Stomach (tissue), 8 donors: ENCODE measurements at regions not wholly inside any gene's neighbourhood (a gene's known extent, or its start where the extent isn't known, plus 50 kb on each side); places are given as distances from the start of the nearest gene placed in this dataset.

Source experiments
- DNase-seq, 2 donors: peaks; one replicate each; pipeline versions ENCODE4 v3.0.0 to v3.0.0-alpha.2; 2013 to 2019
- H3K27ac ChIP-seq, 5 donors: fragments of 200-600 bp in 4 of 5; sonication (generic) in 4 of 5; one replicate each; pipeline ENCODE4 v1.5.1; 2013 to 2019; ENCODE audit warnings: mild to moderate bottlenecking in 1 of 5, moderate library complexity in 1 of 5
- H3K27me3 ChIP-seq, 3 donors: fragments of 200-600 bp; sonication (generic); one replicate each; pipeline ENCODE4 v1.5.1; 2017 to 2019; ENCODE audit warnings: mixed run types in 1 of 3
- H3K36me3 ChIP-seq, 4 donors: fragments of 200-600 bp; sonication (generic); 1 replicate in 3 of 4; 2 replicates in 1 of 4; pipeline ENCODE4 v1.5.1; 2016 to 2019
- H3K4me1 ChIP-seq, 4 donors: fragments of 200-600 bp; sonication (generic); one replicate each; pipeline ENCODE4 v1.5.1; 2016 to 2019
- H3K4me3 ChIP-seq, 4 donors: fragments of 200-600 bp; sonication (generic) in 3 of 4; one replicate each; pipeline ENCODE4 v1.5.1; 2016 to 2019; ENCODE audit warnings: mild to moderate bottlenecking in 1 of 4
- H3K9me3 ChIP-seq, 4 donors: fragments of 200-600 bp; sonication (generic); one replicate each; pipeline ENCODE4 v1.5.1; 2016 to 2019
- CTCF ChIP-seq, 7 experiments: fragments of 450-650 bp in 4 of 7; fragments of 200-600 bp in 3 of 7; sonication (generic) in 3 of 7; IDR thresholded peaks; one replicate each; pipeline ENCODE4 v1.5.1; 2016 to 2019; ENCODE audit warnings: antibody characterized with exemption in 7 of 7, control low read depth in 2 of 7, mild to moderate bottlenecking in 1 of 7
- EP300 ChIP-seq: sonication (generic); formaldehyde crosslinking; IDR thresholded peaks from one replicate; pipeline ENCODE4 v1.6.1; 2017; ENCODE audit warnings: antibody characterized with exemption
- POLR2A ChIP-seq, 4 donors: fragments of 450-650 bp; IDR thresholded peaks; one replicate each; pipeline ENCODE4 v1.6.1; 2016; ENCODE audit warnings: antibody characterized with exemption in 4 of 4, control low read depth in 2 of 4, mild to moderate bottlenecking in 1 of 4, moderate library complexity in 1 of 4
- POLR2AphosphoS5 ChIP-seq, 3 donors: sonication (generic); formaldehyde crosslinking; IDR thresholded peaks; one replicate each; pipeline ENCODE4 v1.6.1; 2016; ENCODE audit warnings: antibody characterized with exemption in 3 of 3
- WGBS, 5 donors: extraction: QIAGEN DNeasy Blood & Tissue Kit in 3 of 5; methylation state at CpG; one replicate each; pipeline versions ENCODE4 v1.1.5 to v1.1.7; 2013 to 2018; 5-methylcytosine and 5-hydroxymethylcytosine counted together
- intact Hi-C: fragments of 100-400 bp; cut with DNase I; formaldehyde crosslinking; loops from one replicate; pipeline ENCODE4 v1.15.1; 2023; ENCODE audit warnings: low total_unique reads
- donor health status: healthy with polysubstance abuse.
- donor health status: Bipolar disorder and iron deficiency.
- donor health status: healthy.

- DNase-seq = no peak
- Histone ChIP-seq H3K27ac (no peak overlapping the region), H3K9me3 (no peaks in the 10 kb centered on the region), H3K4me1 (no peaks in the 10 kb centered on the region), H3K36me3 (no peaks in the 10 kb centered on the region), H3K27me3 (no peaks in the 10 kb centered on the region), H3K4me3 (no peak overlapping the region)
- intact Hi-C loops = no loop called here
- 93 to 99% (median 97%) methylated on average over 3 of the region's 3 CpGs for WGBS, 5 donors
- TF ChIP-seq POLR2AphosphoS5 (IDR thresholded peaks at IDR 0.05) = no peak
- TF ChIP-seq CTCF (IDR thresholded peaks at IDR 0.05) = no peak
- no peak for TF ChIP-seq EP300
- TF ChIP-seq POLR2A (IDR thresholded peaks at IDR 0.05) = no peak
Measured at GRCh38 chr5:65084795-65085515, 316.2 kb downstream of the CWC27 start.

GRCh38 chr5:65085516-65085850 is 316.8 kb downstream of the CWC27 start:
- no peak for TF ChIP-seq POLR2A (IDR thresholded peaks at IDR 0.05)
- TF ChIP-seq CTCF (IDR thresholded peaks at IDR 0.05) = no peak
- no peaks in the 10 kb centered on the region for H3K36me3 ChIP-seq
- WGBS, 5 donors = 84 to 100% (median 100%) methylated on average over 1 of the region's 1 CpG

GRCh38 chr5:65086234-65086890 is 317.6 kb downstream of the CWC27 start:
- 71 to 88% (median 72%) methylated on average over 3 of the region's 3 CpGs for WGBS, 5 donors
- Histone ChIP-seq H3K4me3 (no peak overlapping the region), H3K36me3 (no peaks in the 10 kb centered on the region), H3K27me3 (no peaks in the 10 kb centered on the region), H3K27ac (no peak overlapping the region), H3K9me3 (no peaks in the 10 kb centered on the region), H3K4me1 (no peaks in the 10 kb centered on the region)
- TF ChIP-seq POLR2A (IDR thresholded peaks at IDR 0.05) (no peak), CTCF (IDR thresholded peaks at IDR 0.05) (no peak), EP300 (no peak), POLR2AphosphoS5 (IDR thresholded peaks at IDR 0.05) (no peak)
- DNase-seq = peak in 1 of 2 donors; percentile 62
- intact Hi-C loops = no loop called here

More at GRCh38 chr5:65085516-65085850, 316.8 kb downstream of the CWC27 start:
- Histone ChIP-seq H3K27me3 (no peaks in the 10 kb centered on the region), H3K9me3 (no peaks in the 10 kb centered on the region), H3K4me3 (no peak overlapping the region), H3K4me1 (no peaks in the 10 kb centered on the region), H3K27ac (no peak overlapping the region)
- DNase-seq = no peak
- intact Hi-C loops = no loop called here

GRCh38 chr5:65087154-65087553 is 318.4 kb downstream of the CWC27 start:
- H3K27ac ChIP-seq = no peak overlapping the region
- no peak for TF ChIP-seq CTCF (IDR thresholded peaks at IDR 0.05)
- no peak for TF ChIP-seq EP300
- no peaks in the 10 kb centered on the region for H3K9me3 ChIP-seq
- no peak for DNase-seq
- no peaks in the 10 kb centered on the region for H3K4me1 ChIP-seq
- no peaks in the 10 kb centered on the region for H3K36me3 ChIP-seq
- no peak overlapping the region for H3K4me3 ChIP-seq
- no peaks in the 10 kb centered on the region for H3K27me3 ChIP-seq
- intact Hi-C loops = no loop called here
- WGBS, 5 donors = 47 to 70% (median 60%) methylated on average over 3 of the region's 3 CpGs
